Lung (tissue), 11 donors: ENCODE measurements at regions not wholly inside any gene's neighbourhood (a gene's known extent, or its start where the extent isn't known, plus 50 kb on each side); places are given as distances from the start of the nearest gene placed in this dataset.

ENCODE experiments used
- ATAC-seq: fragments of 200-7000 bp; cut with Tn5 transposase; one replicate; pipeline ENCODE4 v1.9.1; 2020; ENCODE audit warnings: moderate number of reproducible peaks; ENCODE audit not compliant: insufficient read depth, low FRiP score
- DNase-seq, 3 donors: peaks; one replicate each; pipeline ENCODE4 v3.0.0-alpha.2; 2013 to 2017
- H3K27ac ChIP-seq, 2 donors: one replicate each; pipeline ENCODE4 v1.5.1; 2013; ENCODE audit warnings: mild to moderate bottlenecking in 2 of 2, moderate library complexity in 2 of 2, control low read depth in 1 of 2, inconsistent platforms in 1 of 2, low read depth in 1 of 2, low read length in 1 of 2
- H3K27me3 ChIP-seq, 3 donors: one replicate each; pipeline ENCODE4 v1.5.1; 2013; ENCODE audit warnings: low read length in 2 of 3; ENCODE audit not compliant: control insufficient read depth in 3 of 3, insufficient read depth in 3 of 3
- H3K36me3 ChIP-seq, 4 donors: one replicate each; pipeline ENCODE4 v1.5.1; 2013; ENCODE audit warnings: low read length in 4 of 4, mild to moderate bottlenecking in 1 of 4, moderate library complexity in 1 of 4; ENCODE audit not compliant: control insufficient read depth in 4 of 4, insufficient read depth in 4 of 4
- H3K4me1 ChIP-seq, 5 donors: one replicate each; pipeline ENCODE4 v1.5.1; 2013; ENCODE audit warnings: low read length in 5 of 5, mild to moderate bottlenecking in 2 of 5, moderate library complexity in 1 of 5; ENCODE audit not compliant: control insufficient read depth in 5 of 5, insufficient read depth in 5 of 5
- H3K4me3 ChIP-seq: one replicate; pipeline ENCODE4 v1.5.1; 2013; ENCODE audit warnings: mild to moderate bottlenecking, control low read depth, moderate library complexity
- H3K9ac ChIP-seq, 2 donors: one replicate each; pipeline ENCODE4 v1.5.1; 2013; ENCODE audit warnings: low read length in 2 of 2, control low read depth in 1 of 2; ENCODE audit not compliant: insufficient read depth in 1 of 2
- H3K9me3 ChIP-seq, 4 donors: one replicate each; pipeline ENCODE4 v1.5.1; 2013; ENCODE audit warnings: low read length in 3 of 4, mild to moderate bottlenecking in 1 of 4, moderate library complexity in 1 of 4; ENCODE audit not compliant: control insufficient read depth in 4 of 4, insufficient read depth in 3 of 4
- WGBS, 2 donors: extraction: QIAGEN DNeasy Blood & Tissue Kit; methylation state at CpG; one replicate each; pipeline ENCODE4 v1.1.7; 2013; 5-methylcytosine and 5-hydroxymethylcytosine counted together
- TF ChIP-seq, protein P1 (sequence below): IDR thresholded peaks from 2 replicates; pipeline ENCODE4 v1.5.1; 2012; ENCODE audit warnings: mild to moderate bottlenecking; ENCODE audit errors: control extremely low read depth, extremely low read depth
- donor health status: control.
- donor health status: control.
- donor health status: Bipolar disorder and iron deficiency.
- donor health status: healthy.
- donor health status: DM: yes; HTN: yes; CAD: no.

DNA sequence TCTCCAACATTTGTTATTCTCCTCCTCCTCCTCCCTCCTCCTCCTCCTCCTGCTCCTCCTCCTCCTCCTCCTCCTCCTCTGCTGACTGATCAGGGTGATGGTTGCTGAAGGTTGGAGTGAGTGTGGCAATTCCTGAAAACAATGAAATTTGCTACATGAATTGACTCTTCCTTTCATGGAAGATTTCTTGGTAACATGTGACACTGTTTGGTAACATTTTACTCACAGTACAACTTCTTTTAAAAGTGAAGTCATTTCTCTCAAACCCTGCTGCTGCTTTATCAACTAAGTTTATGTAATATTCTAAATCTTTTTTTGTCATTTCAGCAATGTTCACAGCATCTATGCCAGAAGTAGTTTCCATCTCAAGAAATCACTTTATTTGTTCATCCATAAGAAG is 543.0 kb downstream of the MAFB start:
- Histone ChIP-seq H3K4me3 (no peak overlapping the region), H3K9ac (no peak overlapping the region), H3K36me3 (no peaks in the 10 kb centered on the region), H3K4me1 (no peaks in the 10 kb centered on the region), H3K27ac (no peak overlapping the region), H3K9me3 (peaks cover 0 to 4% (median 0%) of the 10 kb centered on the region in 4 donors), H3K27me3 (no peaks in the 10 kb centered on the region)
- DNase-seq, result no peak
- ATAC-seq, result no peak
- TF ChIP-seq, protein P1, sequence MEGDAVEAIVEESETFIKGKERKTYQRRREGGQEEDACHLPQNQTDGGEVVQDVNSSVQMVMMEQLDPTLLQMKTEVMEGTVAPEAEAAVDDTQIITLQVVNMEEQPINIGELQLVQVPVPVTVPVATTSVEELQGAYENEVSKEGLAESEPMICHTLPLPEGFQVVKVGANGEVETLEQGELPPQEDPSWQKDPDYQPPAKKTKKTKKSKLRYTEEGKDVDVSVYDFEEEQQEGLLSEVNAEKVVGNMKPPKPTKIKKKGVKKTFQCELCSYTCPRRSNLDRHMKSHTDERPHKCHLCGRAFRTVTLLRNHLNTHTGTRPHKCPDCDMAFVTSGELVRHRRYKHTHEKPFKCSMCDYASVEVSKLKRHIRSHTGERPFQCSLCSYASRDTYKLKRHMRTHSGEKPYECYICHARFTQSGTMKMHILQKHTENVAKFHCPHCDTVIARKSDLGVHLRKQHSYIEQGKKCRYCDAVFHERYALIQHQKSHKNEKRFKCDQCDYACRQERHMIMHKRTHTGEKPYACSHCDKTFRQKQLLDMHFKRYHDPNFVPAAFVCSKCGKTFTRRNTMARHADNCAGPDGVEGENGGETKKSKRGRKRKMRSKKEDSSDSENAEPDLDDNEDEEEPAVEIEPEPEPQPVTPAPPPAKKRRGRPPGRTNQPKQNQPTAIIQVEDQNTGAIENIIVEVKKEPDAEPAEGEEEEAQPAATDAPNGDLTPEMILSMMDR, result no peak

DNA sequence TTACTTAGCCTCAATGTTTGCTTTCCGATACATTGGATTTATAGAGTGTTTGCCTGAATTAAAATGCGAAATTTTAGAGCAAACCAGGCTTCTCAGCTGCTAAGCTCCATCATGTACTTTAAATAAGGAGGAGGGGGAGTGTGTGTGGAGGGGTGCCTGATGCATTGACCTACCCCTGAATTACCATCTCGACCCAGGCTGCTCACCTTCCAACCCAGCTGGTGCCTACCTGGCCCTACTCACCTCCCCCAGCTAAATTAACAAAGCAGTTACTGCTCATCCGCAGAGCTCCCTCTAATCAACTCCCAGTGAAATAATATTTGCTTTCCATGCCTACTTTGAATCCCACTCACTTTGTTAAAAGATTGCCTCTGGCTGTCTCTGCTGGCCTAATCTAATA is 544.5 kb downstream of the MAFB start:
- Histone ChIP-seq H3K27me3 (no peaks in the 10 kb centered on the region), H3K27ac (no peak overlapping the region), H3K4me1 (no peaks in the 10 kb centered on the region), H3K36me3 (no peaks in the 10 kb centered on the region), H3K9me3 (peaks cover 0 to 4% (median 0%) of the 10 kb centered on the region in 4 donors), H3K4me3 (no peak overlapping the region), H3K9ac (no peak overlapping the region)
- no peak for ATAC-seq
- TF ChIP-seq, protein P1, result no peak
- no peak for DNase-seq
- 66 to 86% methylated on average over 4 of the region's 4 CpGs for WGBS, 2 donors

DNA sequence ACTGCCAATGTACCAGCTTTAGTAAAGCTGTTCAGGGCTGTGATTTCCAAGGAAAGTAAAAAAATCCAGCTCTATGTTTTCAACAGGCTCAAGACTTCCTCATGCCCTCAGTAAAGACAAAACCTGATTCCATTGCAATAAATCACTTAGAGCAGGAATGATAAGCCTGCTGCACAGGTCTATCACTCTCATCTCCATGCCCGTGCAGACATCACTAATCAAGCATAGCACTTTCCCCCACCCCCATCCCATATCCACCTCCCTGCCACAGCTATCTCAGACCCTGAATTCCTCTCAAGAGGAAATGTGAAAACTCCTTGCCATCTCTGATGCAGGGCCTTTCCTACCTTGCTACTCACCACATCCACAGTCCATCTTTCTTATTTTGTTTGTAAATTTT is 554.9 kb downstream of the MAFB start:
- Histone ChIP-seq H3K9me3 (peaks cover 2 to 9% (median 3%) of the 10 kb centered on the region in 4 donors), H3K36me3 (no peaks in the 10 kb centered on the region), H3K27me3 (no peaks in the 10 kb centered on the region), H3K4me1 (no peaks in the 10 kb centered on the region), H3K27ac (no peak overlapping the region), H3K4me3 (no peak overlapping the region), H3K9ac (no peak overlapping the region)
- ATAC-seq, result no peak
- 46% methylated on average over 1 of the region's 1 CpG for WGBS, 2 donors
- no peak for DNase-seq
- TF ChIP-seq, protein P1, result no peak

DNA sequence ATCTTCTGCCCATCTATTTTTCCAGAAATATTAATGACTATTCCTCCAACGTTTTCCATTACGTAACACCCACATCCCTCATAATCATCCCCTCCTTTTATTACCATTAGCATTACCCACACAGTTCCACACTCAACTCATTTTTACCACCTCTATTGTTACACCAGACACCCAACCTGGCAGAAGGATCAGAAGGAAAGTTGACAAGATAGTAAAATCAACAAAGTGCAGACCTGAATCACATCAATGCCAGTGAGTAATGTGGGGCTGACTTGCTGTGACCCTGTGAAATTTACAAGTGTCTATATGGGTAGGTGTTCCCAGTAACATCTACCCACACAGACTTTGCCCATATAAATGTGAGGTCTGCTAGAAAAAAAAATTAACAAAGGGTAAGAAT is 568.2 kb downstream of the MAFB start:
- DNase-seq, result no peak
- TF ChIP-seq, protein P1, result no peak
- no peak overlapping the region for H3K27ac ChIP-seq

More for the DNA sequence above, 568.2 kb downstream of the MAFB start:
- Histone ChIP-seq H3K9ac (no peak overlapping the region), H3K9me3 (peaks cover 0 to 2% (median 0%) of the 10 kb centered on the region in 4 donors), H3K4me1 (peaks cover 0 to 14% (median 0%) of the 10 kb centered on the region in 5 donors), H3K36me3 (no peaks in the 10 kb centered on the region), H3K27me3 (no peaks in the 10 kb centered on the region), H3K4me3 (no peak overlapping the region)
- WGBS, 2 donors, result 65 to 80% methylated on average over 2 of the region's 2 CpGs
- no peak for ATAC-seq
